ENCODE measurements at regions not wholly inside any gene's neighbourhood (a gene's known extent, or its start where the extent isn't known, plus 50 kb on each side); places are given as distances from the start of the nearest gene placed in this dataset.

DNA sequence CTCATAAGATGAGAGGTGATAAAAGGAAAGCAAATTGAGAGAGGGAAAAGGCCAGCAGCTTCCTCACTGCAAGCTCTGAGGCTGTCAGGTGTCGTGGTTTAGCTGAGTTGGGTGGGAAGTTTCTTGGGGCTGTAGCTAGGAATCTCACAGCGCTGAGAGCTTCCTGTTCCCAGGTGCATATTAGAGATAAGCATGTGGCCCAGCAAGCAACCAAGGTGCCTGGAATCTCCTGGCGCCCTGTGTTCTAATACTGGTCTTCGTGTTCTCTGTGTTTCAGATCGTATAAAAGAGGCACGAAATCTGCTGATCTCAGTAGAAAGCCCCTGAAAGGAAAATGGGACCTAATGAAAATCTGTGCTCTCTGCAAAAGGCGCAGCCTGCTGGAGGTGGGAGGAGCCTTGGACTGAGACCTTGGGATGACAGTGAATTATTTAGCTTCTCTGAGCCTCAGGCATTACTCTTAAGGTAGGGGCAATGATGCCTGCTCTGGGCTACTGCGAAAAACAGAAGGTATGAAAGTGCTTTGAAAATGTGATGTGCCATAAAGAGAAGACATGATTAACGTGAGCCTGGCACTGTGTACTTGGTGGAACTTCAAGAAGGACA lies 499.9 kb downstream of the TBL1XR1 start:
- DNase-seq = no peak

DNA sequence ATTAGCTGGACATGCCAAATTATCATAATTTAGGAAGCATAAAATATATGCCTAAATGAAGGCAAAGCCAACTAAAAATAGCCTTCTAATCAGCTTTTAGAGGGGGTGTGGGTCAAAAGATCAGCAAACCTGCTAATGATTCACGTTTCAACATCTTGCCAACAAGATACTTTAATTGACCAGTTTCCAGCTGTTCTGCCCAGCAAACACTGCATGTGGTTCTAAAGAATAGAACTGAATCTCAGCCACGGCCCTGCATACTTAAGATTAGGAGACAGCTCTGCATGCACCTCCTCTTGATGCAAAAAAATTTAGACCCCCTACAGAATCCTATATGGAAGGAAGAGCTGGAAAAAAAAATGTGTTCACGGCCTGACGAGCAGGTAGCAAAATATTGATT lies 500.5 kb downstream of the TBL1XR1 start:
- no peak for DNase-seq

- DNase-seq = no peak
Measured at GRCh38 chr3:176692966-176693785, 504.1 kb downstream of the TBL1XR1 start.

GRCh38 chr3:176692199-176692965 lies 504.9 kb downstream of the TBL1XR1 start:
- DNase-seq = no peak

GRCh38 chr3:176690083-176690869 lies 507.0 kb downstream of the TBL1XR1 start:
- DNase-seq = no peak

GRCh38 chr3:176687754-176688153 lies 509.5 kb downstream of the TBL1XR1 start:
- no peak for DNase-seq

DNA sequence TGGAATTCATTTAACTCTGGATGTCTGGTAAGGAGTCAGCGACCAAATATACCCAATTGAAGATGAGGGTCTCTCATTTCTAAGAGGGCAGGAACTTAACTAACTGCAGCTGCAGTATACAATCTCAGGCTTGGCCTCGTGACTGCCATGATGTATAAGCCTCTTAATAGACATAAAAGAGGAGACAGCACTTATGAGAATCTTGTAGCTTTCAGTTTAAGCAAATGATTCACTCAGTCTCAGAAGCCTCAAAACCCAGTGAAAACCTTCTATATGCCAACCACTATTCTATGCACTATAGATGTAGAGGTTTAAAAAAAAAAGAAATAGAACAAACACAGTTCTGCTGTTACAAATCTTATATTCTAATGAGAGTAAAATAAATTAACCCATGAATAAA lies 513.9 kb downstream of the TBL1XR1 start:
- DNase-seq = no peak

- peak; percentile 35 for DNase-seq
Measured at GRCh38 chr3:176663837-176664831, 533.1 kb downstream of the TBL1XR1 start.

- DNase-seq = no peak
Measured at GRCh38 chr3:176663387-176663786, 533.9 kb downstream of the TBL1XR1 start.

- no peak for DNase-seq
Measured at GRCh38 chr3:176661432-176661964, 535.8 kb downstream of the TBL1XR1 start.

GRCh38 chr3:176655404-176656094 lies 541.7 kb downstream of the TBL1XR1 start:
- no peak for DNase-seq

GRCh38 chr3:176651622-176652021 lies 545.7 kb downstream of the TBL1XR1 start:
- no peak for DNase-seq

DNA sequence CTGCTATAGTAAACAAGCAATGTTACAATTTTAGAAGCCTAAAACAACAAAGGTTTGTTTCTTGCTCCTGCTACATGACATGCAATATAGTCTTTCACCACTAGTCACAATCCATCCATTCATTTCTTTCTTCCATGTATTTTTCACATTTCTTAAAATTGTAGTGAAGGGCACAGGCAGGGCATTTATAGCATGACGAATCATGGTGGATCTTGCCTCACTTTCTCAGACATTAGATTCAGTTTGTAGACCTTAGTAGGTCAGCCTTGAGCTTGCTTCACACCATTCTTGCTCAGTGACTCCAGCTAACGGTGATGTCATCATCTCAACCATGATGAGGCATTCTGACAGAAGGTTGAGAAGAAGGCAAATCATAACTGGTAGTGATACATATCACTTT lies 546.8 kb downstream of the TBL1XR1 start:
- no peak for DNase-seq

DNA sequence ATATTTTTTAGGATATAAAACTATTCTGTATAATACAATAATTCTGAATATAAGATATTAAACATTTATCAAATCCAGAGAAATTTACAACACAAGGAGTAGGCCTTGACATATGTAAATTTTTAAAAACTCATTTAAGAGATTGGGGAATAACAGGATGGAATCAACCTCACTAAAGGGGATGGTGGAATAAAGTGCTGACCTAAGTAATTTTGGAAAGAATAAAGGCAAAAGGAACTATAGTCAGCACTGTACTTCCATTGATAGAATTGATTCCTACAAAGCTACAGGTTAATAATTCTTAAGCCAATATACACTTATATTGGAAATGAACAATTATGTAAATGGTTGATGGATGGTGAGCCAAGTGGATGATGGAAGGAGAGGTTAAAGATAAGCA lies 549.3 kb downstream of the TBL1XR1 start:
- no peak for DNase-seq

GRCh38 chr3:176633511-176633910 lies 563.8 kb downstream of the TBL1XR1 start:
- DNase-seq = no peak

DNA sequence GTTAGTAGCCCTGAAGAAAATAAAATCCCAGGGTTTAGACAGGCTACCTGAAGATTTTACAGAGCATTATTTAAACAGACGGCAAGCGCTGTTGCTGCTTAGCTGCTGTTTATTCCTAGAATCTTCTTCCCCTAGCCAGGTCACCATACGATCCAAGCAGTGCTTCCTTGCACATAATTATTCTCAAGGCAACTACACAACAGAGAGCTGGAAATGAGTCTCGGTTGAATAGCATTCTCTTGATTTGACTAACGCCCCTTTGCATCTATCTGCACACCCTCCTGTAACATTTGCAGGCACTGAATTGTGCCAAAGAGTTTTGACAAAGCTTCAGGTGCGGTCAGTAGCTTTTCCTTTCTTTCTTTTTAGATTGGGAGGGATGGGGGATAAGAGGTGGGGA lies 564.4 kb downstream of the TBL1XR1 start:
- DNase-seq = no peak

DNA sequence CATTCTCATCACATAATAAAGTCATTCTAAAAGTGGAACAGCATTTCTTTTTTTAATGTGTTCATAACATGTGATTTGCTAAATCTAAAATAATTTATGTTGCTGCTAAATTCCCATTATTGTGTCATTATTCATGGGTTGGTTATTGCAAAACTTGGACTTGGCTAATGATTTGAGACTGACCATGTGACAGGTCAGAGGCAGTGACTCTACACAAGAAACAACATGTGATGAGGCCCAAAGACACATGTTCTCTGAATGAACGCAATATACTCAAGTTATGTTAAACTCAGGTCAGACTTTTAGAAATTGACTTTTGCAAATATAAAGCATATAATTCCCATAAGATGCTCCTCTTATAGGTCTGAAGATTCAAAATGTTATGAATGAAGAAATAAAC lies 566.1 kb downstream of the TBL1XR1 start:
- DNase-seq = no peak

DNA sequence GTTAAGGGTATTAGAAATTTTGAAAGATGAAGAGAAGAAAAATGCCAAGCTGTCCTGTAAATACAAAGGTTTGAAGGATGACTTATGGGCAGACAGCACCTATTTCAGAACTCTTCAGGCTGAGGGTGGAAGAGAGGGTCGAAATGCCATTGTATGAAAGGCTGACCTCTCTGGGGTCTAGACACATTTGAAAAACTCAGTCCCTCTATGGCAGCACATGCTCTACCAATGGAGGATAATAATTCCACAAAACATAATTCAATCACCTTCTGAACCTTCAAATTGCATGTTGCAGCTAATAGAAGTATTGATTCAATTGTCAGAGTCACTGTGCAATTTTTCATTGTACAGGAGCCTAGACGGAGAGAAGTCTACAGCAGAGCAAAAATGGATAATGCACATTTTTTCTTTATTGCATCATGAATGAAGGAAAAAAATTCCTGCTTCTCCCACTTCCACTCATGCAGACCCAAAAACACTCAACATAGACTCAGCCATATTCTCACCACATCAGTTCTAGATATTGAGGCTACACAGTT lies 569.1 kb downstream of the TBL1XR1 start:
- no peak for DNase-seq

- no peak for DNase-seq
Measured at GRCh38 chr3:176623468-176624150, 573.7 kb downstream of the TBL1XR1 start.

DNA sequence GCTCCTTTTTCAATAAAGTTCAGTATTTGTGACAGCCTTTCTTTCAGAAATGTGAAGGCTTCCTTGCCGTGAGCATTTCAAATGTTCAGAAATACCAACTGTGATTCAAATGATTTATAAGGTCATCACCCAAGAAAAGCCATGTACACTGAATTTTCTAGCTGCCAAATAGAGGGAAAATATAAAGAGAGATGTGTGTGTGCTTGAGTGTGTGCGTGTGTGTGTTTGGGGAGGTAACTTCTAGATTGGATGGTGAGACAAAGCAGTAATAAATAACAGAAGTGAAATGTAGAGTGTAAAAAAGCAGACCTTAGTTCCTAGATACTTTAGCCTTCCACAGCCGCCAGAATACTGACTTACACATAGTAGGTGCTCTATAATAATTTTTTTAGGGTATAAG lies 577.4 kb downstream of the TBL1XR1 start:
- no peak for DNase-seq

Data from NCI-H1092 (cell line).